ENCODE measurements at regions not wholly inside any gene's neighbourhood (a gene's known extent, or its start where the extent isn't known, plus 50 kb on each side); places are given as distances from the start of the nearest gene placed in this dataset.

DNA sequence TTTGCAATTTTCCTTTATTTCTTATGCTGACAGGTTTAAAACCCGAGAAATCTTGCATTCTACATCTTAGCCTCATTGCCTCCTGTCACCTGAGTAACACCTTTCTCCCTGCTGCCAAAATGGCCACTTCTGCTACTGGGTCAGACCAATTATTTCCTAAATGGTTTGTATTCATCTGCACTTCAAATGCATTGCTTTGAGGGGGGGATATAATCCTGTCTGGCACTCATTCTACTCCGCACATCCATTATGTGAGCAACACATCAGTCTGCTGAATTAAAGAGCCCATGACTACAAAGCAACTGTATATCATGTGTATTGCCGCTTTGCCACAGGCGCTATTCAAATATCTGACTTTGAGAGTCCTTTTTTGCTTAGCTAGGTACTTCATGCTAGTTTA is 141.6 kb upstream of the TSHZ2 start:
- no peak for TF ChIP-seq CTCF (conservative IDR thresholded peaks at IDR 0.05)

DNA sequence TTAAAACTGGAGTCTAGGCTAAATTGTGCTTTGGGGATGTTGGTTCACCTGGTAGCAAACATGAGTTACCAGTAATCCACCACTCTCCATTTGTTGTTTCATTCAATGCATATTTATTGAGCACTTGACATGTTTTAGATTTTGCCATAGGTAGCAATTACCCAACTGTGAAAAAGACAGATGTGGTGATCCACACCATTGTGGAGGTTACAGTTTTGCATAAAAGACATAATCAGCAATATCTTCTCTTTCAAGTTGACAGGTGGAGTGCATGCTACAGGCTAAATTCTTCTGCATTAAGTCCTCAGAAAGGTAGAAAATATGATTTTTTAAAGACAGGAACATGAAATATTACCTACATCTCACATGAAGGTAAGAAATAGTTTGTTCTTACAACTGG is 143.0 kb upstream of the TSHZ2 start:
- no peak for TF ChIP-seq CTCF (conservative IDR thresholded peaks at IDR 0.05)
- H3K27ac ChIP-seq: no peak overlapping the region

More for the DNA sequence above, 141.6 kb upstream of the TSHZ2 start:
- H3K27ac ChIP-seq: no peak overlapping the region

DNA sequence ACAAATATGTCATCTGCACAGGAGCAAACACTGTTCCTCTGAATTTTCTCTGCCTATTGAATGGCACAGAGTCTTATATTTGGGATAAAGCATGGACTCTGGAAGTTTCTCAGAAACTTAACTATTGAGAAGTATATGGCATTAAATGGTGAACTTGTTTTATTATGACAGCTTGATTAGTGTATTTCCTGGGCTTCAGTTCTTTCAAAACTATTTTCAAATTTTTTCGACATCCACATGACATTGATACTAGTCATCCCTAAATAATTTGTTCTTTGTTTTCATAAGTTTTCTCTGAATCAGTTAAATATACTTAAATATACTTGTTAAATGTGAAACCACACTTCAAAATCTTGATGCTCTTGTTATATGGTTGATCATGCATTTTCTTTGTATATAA is 144.0 kb upstream of the TSHZ2 start:
- H3K27ac ChIP-seq: no peak overlapping the region
- no peak for TF ChIP-seq CTCF (conservative IDR thresholded peaks at IDR 0.05)

DNA sequence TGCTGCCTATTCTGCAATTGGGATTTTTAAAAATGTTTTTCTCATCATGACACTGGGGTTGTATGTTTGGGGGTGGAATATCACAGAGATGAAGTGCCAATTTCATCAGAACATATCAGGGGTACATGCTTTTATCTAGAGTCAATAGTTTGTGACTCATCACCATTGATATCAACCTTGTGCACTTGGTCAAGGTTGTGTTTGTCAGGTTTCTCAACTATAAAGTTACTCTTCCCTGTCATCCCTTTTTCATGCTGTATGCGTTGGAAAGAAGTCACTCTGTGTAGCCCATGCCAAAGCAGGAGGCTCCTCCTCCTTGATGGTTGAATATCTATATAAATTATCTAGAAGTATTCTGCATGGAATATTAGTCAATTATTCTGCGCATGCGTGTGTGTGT is 145.4 kb upstream of the TSHZ2 start:
- no peak for TF ChIP-seq CTCF (conservative IDR thresholded peaks at IDR 0.05)
- no peak overlapping the region for H3K27ac ChIP-seq

DNA sequence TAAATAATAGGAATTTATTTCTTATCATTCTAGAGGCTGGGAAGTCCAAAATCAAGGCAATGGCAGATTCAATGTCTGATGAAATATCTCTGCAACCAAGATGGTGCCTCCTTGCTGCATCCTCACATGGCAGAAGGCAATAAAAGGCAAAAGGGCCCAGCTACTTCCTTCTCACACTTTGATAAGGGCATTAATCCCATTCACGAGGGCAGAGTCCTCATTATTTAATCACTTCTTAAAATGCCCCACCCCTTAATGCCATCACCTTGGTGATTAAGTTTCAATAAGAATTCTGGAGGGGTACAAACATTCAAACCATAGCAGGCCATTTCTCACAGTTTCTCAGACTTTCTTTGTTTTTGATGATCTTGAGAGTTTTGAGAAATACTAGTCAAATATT is 145.8 kb upstream of the TSHZ2 start:
- no peak for TF ChIP-seq CTCF (conservative IDR thresholded peaks at IDR 0.05)

GRCh38 chr20:52824494-52825216 is 147.5 kb upstream of the TSHZ2 start:
- no peak for TF ChIP-seq CTCF (conservative IDR thresholded peaks at IDR 0.05)
- no peak overlapping the region for H3K27ac ChIP-seq

More for the DNA sequence above, 145.8 kb upstream of the TSHZ2 start:
- no peak overlapping the region for H3K27ac ChIP-seq

DNA sequence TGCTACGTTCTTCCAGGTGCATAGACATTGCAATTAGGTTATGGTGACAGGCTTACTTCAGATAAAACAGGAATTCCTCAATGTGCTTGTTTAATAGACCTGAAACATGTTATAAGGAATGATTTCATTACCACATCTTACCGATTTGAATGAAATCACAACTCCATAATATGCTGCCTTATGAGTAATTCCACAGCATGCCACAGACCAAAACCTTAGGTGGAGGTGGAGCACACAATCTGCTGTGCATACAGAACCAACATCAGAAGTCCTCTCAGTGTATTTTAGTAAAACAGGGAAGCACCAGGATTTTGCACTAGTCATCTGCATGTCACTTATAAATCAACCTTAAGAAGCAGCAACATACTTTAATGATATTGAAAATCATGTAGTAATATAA is 148.9 kb upstream of the TSHZ2 start:
- no peak for TF ChIP-seq CTCF (conservative IDR thresholded peaks at IDR 0.05)

More for the DNA sequence above, 148.9 kb upstream of the TSHZ2 start:
- no peak overlapping the region for H3K27ac ChIP-seq

All from VCaP (cell line).